SKM-1 (cell line): ENCODE measurements at regions not wholly inside any gene's neighbourhood (a gene's known extent, or its start where the extent isn't known, plus 50 kb on each side); places are given as distances from the start of the nearest gene placed in this dataset.
"Not testable (repeated sequence)": the region's sequence is repeated elsewhere in the genome, so short reads cannot be mapped to it uniquely, and the experiment has no call there.

Experiments used
- DNase-seq: peaks from one replicate; lab custom pipeline; 2025; ENCODE audit not compliant: unreplicated experiment; lab: John Stamatoyannopoulos, UW

- DNase-seq = no peak
Observed at GRCh38 chr3:118165413-118165812, 869.2 kb downstream of the IGSF11 start.

DNA sequence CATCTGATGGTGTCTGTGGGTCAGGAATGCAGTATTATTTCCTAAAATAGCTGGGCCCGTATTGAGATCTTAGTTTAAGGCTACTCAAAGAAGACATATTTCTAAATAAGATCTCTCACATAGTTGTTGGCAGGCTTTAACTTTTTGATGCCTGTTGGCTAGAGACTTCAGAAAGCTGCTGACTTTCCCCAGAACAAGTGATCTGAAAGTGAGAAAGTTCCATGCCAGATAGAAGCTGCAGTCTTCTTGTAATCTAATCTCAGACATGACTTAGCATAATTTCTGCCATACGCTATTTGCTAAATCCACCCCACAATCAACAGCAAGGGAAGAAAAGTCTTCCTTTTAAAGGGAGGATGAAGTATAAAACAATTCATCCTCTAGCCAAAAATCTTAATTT is 867.1 kb downstream of the IGSF11 start:
- no peak for DNase-seq

DNA sequence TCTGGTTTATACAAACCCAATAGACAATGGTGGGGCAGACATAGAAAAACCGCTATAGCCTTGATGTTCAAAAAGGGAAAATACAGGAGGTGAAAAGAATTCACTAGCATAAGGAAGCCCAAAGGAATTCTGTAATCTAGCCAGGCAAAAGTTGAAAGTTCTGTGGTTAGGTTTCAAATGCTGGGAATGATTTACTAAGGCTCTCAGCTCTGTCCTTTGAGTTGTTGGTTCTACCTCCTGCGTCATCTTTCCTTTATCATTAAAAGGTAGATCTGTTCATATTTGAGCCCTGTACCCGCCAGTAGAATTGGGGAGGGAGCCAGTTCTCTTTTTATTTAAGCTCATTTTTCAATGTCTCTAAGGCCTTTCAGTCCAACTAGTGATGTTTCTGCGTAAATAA is 866.5 kb downstream of the IGSF11 start:
- DNase-seq = no peak

DNA sequence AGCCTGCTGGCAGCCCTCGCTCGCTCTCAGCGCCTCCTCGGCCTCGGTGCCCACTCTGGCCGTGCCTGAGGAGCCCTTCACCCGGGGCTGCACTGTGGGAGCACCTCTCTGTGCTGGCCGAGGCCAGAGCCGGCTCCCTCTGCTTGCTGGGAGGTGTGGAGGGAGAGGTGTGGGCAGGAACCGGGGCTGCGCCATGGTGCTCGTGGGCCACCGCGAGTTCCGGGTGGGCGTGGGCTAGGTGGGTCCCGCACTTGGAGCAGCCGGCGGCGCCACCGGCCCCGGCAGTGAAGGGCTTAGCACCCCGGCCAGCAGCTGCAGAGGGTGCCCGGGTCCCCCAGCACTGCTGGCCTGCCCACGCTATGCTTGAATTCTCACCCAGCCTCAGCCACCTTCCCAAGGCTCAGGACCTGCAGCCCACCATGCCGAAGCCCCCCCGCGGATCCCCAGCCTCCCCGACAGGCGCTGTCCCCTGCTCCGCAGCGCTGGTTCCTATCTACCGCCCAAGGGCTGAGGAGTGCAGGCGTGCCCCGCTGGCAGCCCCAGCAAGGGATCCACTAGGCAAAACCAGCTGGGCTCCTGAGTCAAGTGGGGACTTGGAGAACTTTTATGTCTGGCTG is 863.3 kb downstream of the IGSF11 start:
- no peak for DNase-seq

DNA sequence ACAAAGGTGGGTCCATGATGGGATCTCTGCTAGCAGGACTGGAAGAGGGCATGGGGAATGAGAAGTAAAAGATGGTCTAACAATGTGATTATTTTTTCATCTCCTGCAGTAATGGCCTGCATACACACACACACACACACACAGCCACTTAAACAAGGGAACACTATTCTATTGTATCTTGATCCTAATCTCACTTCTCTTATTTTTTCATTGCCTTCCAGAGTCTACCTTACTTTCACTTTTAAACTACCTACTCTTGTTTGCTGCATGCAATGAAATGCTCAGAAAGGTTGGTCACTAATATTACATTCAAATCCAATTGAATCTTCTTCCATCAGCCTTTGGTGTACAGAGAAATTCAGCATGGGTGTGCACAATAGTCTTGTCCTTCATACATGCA is 853.8 kb downstream of the IGSF11 start:
- DNase-seq = no peak

DNA sequence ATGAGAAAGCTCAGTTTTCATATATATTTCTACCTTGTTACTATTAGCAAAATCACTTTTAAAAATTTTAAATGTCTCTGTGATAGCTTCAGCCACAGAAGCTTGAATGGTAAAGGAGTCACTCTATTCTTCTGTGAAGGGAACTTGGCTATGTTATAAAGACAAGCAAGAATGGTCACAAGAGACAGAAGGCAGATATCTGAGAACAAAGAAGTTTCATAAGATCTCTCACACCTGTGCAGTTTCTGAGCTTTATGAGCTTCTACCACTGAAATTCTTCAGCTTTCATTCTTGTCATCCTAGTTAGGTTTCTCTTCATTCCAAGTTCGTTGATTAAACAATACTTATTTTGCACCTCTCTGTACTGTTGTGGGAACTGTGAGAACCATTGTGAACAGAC is 853.4 kb downstream of the IGSF11 start:
- no peak for DNase-seq

- no peak for DNase-seq
Observed at GRCh38 chr3:118186051-118186450, 848.6 kb downstream of the IGSF11 start.

GRCh38 chr3:118187221-118187620 is 847.4 kb downstream of the IGSF11 start:
- no peak for DNase-seq

DNA sequence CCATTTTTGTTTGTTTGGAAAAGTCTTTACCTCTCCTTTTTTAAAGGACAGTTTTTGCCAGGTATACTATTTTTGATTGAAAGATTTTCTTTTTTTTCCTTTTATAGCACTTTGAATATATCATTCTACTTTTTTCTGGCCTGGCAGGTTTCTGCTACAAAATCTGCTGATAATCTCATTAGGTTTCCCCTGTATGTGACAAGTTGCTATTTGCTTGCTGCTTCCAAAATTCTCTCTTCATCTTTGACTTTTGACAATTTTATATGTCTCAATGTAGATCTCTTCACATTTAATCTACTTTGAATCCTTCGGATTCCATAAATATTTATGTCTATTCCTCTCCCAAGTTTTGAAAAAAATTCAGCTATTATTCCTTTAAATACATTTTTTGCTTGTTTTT is 838.5 kb downstream of the IGSF11 start:
- no peak for DNase-seq

DNA sequence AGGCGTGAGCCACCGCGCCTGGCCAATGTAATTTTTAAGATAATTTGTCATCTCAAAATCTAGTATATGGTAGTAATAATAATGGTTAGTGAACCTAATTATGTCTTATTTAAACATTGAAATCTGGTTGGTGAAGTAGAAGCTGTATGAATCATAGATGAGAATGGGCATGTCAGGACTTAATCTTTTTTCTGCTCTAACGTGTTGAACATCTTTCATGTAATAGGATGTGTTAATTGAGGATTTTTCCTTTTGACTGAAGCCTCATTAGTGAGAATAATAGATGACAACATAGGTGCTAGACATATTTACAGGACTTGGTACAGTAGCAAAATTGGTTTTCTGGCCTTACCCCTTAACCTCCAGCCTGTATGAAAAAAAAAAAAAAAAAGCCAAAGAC is 835.6 kb downstream of the IGSF11 start:
- DNase-seq = no peak

- no peak for DNase-seq
Observed at GRCh38 chr3:118204052-118204656, 830.5 kb downstream of the IGSF11 start.

- no peak for DNase-seq
Observed at GRCh38 chr3:118207271-118207670, 827.4 kb downstream of the IGSF11 start.

DNA sequence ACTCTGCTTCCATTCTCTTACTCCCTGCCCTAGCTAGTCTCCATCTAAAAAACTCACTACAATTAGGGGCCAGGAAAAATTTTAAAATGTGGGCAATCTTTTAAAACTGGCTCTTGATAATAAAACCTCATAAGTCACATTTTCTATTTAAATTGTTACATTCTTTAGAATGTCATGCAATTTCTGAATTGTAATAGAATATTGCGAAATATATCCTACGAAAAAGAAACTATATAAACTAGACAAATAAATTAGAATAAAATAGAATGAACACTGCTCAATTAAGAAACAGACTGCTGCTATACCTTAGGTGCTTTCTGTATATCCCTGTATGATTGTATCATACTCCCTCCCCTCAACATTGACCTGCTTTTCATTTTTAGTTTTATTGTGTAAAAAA is 826.0 kb downstream of the IGSF11 start:
- no peak for DNase-seq

DNA sequence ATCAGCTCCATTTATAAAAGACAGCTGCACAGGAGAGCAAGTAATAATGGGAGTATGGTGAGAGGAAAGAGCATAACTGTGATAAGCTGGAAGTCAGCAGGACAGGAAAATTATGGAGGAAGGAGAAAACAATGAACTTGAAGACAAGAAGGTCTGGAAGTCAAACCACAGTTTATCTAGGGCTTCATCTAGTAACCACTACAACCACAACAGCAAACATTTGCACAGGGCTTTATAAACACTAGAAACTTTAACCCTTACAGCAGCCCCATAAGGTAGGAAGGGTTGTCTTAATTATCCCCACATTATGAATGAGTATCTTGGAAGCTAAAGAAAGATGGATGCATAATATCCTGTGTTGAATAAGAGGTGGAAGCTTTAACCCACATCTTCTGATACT is 820.8 kb downstream of the IGSF11 start:
- no peak for DNase-seq

DNA sequence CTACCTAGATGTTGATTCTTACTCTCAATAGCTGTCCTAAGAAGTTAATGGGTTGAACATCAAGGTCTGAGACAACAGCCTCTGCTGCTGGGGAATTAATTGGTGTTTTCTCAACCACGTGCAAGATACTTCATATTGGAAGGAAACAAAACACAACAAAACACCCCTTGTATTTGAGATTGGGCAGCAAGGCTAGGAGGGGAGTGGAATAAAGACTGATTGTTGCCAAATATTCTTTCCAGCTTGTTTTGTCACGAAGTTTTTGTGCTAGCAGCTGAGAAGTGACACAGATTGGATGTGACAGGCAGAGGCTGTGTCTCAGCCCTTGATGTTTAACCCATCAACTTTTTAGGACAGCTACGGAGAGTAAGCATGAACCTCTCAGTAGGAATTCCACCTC is 808.4 kb downstream of the IGSF11 start:
- no peak for DNase-seq

- no peak for DNase-seq
Observed at GRCh38 chr3:118227191-118227590, 807.5 kb downstream of the IGSF11 start.

DNA sequence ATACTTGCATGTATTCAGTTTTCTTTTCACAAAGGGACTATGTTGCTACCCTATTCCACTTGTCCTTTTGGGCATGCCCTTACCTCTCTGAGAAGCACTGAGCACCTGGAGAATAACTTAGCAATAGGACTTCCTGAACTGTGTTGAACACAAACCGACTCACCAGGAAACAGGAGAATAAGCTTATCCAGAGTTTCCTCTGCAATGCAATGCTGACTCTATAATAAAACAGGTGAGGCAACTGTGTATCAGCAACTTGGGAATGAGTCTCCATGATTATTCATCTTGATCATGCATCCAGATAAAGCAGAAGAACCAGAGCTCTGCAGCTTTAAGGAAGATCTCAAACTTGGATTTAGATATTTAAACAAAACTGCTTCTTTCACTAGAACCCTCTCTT is 806.5 kb downstream of the IGSF11 start:
- no peak for DNase-seq

- no peak for DNase-seq
Observed at GRCh38 chr3:118229196-118229595, 805.5 kb downstream of the IGSF11 start.

- no peak for DNase-seq
Observed at GRCh38 chr3:118231578-118231977, 803.1 kb downstream of the IGSF11 start.

DNA sequence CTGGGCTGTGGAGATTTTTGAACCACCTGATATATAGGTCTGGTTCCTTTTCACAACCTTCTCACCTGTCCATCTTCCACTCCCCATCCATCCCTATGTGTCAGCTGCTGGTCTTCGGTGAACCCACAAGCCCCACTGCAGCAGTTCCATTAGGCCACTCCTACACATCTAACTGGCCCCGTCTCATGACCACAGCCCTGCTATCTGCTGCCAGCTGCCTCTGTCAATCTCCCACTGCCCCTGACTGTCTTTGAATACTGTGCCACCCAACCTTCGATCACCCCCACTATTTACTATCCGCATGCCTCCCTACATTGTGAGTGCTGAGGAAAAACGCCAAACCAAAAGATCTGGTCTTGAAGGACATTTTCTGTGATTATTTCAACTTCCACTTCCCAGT is 795.4 kb downstream of the IGSF11 start:
- DNase-seq = no peak

DNA sequence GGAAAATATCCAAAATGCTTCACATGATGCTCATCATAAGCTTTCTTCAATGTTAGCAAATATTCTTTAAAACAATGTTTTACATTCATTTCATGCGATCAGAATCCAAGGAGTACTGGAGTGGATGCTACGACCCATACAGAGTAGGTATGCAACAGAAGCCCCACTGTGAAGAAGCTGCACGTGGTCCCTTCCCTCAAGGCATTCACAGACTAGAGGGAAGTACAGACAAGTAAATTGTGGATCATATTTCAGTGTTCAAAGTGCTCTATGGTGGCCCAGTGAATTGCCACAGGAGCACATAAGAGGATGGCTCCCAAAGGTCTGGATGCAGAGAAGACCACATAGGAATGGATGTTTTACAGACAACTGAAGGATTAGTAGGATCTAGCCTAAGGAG is 789.9 kb downstream of the IGSF11 start:
- DNase-seq = no peak

- DNase-seq = no peak
Observed at GRCh38 chr3:118245312-118245711, 789.3 kb downstream of the IGSF11 start.

DNA sequence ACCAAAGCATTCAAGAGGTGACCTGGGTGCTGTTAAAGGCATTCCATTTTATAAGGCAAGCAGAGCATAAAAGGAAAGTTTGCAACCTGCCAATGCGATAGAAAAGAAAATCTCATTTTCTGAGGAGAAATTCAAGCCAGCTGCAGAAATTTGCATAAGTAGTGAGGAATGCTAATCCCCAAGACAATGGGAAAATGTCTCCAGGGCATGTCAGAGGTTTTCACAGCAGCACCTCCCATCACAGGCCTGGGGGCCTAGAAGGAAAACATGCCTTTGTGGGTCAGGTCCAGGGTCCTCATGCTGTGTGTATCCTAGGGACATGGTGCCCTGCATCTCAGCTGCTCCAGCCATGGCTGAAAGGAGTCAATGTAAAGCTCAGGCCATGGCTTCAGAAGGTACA is 775.8 kb downstream of the IGSF11 start:
- DNase-seq = not testable (repeated sequence)
